ENCODE measurements at regions not wholly inside any gene's neighbourhood (a gene's known extent, or its start where the extent isn't known, plus 50 kb on each side); places are given as distances from the start of the nearest gene placed in this dataset.
A peak's percentile ranks its signal among the peaks of the same experiment; 100 is the strongest.

GRCh38 chr5:67268231-67269021 is 71.8 kb upstream of the CD180 start (continued):
- TF ChIP-seq ZFP69B (tag by site-specific recombination; IDR thresholded peaks at IDR 0.05) (0 out of 2 replicates have a peak, but pooled peaks have one; percentile 10), ZNF660 (tag by site-specific recombination; IDR thresholded peaks at IDR 0.05) (peak; percentile 66; the same call in 1 of the 2 replicates), ZNF341 (tag by site-specific recombination; IDR thresholded peaks at IDR 0.05; ENCODE audit: low read depth) (no peak), ZNF24 (tag by site-specific recombination; IDR thresholded peaks at IDR 0.05) (peak; percentile 53; the same call in 1 of the 2 replicates), ZNF692 (tag by site-specific recombination; IDR thresholded peaks at IDR 0.05) (peak; percentile 50; the same call in 1 of the 2 replicates), ZEB2 (tag by site-specific recombination; IDR thresholded peaks at IDR 0.05) (peak; percentile 70; the same call in 1 of the 2 replicates), ZNF394 (tag by site-specific recombination; IDR thresholded peaks at IDR 0.05; ENCODE audit: borderline replicate concordance) (peak; percentile 63; the same call in 1 of the 2 replicates), ZBTB8A (tag by site-specific recombination; IDR thresholded peaks at IDR 0.05) (peak; percentile 28; the same call in 1 of the 2 replicates), TCF7L2 (IDR thresholded peaks at IDR 0.05; ENCODE audit: borderline replicate concordance, low read depth, low read length) (no peak), ZNF2 (tag by site-specific recombination; IDR thresholded peaks at IDR 0.05) (peak; percentile 83), ZNF214 (tag by site-specific recombination; IDR thresholded peaks at IDR 0.05; ENCODE audit: borderline replicate concordance) (no peak), BCL11A (tag by site-specific recombination; IDR thresholded peaks at IDR 0.05; ENCODE audit: low read depth) (peak; percentile 89; the same call in 1 of the 2 replicates), ZNF175 (tag by site-specific recombination; IDR thresholded peaks at IDR 0.05) (no peak), ZNF292 (tag by site-specific recombination; IDR thresholded peaks at IDR 0.05; ENCODE audit: borderline replicate concordance, low read depth) (no peak), KLF1 (tag by site-specific recombination; IDR thresholded peaks at IDR 0.05) (no peak), ZIC2 (tag by site-specific recombination; IDR thresholded peaks at IDR 0.05) (0 out of 2 replicates have a peak, but pooled peaks have one; percentile 5), ZBTB44 (tag by site-specific recombination; IDR thresholded peaks at IDR 0.05) (peak; percentile 67; the same call in 1 of the 2 replicates), ZNF600 (tag by site-specific recombination; IDR thresholded peaks at IDR 0.05) (peak; percentile 70; the same call in 1 of the 2 replicates), ZNF184 (tag by site-specific recombination; IDR thresholded peaks at IDR 0.05) (peak; percentile 79; the same call in 1 of the 2 replicates), FEZF1 (tag by site-specific recombination; IDR thresholded peaks at IDR 0.05) (peak; percentile 97), ZNF76 (tag by site-specific recombination; IDR thresholded peaks at IDR 0.05; ENCODE audit: borderline replicate concordance, low read depth) (peak; percentile 67; the same call in 1 of the 2 replicates), ZNF121 (tag by site-specific recombination; IDR thresholded peaks at IDR 0.05) (0 out of 2 replicates have a peak, but pooled peaks have one; percentile 13), PRDM1 (tag by site-specific recombination; IDR thresholded peaks at IDR 0.05) (0 out of 2 replicates have a peak, but pooled peaks have one; percentile 33), ZNF561 (tag by site-specific recombination; IDR thresholded peaks at IDR 0.05; ENCODE audit: borderline replicate concordance) (0 out of 2 replicates have a peak, but pooled peaks have one; percentile 31), ZNF37A (tag by site-specific recombination; IDR thresholded peaks at IDR 0.05) (no peak)
- TF ChIP-seq, protein P1, sequence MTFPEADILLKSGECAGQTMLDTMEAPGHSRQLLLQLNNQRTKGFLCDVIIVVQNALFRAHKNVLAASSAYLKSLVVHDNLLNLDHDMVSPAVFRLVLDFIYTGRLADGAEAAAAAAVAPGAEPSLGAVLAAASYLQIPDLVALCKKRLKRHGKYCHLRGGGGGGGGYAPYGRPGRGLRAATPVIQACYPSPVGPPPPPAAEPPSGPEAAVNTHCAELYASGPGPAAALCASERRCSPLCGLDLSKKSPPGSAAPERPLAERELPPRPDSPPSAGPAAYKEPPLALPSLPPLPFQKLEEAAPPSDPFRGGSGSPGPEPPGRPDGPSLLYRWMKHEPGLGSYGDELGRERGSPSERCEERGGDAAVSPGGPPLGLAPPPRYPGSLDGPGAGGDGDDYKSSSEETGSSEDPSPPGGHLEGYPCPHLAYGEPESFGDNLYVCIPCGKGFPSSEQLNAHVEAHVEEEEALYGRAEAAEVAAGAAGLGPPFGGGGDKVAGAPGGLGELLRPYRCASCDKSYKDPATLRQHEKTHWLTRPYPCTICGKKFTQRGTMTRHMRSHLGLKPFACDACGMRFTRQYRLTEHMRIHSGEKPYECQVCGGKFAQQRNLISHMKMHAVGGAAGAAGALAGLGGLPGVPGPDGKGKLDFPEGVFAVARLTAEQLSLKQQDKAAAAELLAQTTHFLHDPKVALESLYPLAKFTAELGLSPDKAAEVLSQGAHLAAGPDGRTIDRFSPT (tag by site-specific recombination; IDR thresholded peaks at IDR 0.05): 0 out of 2 replicates have a peak, but pooled peaks have one; percentile 40
- TF ChIP-seq, protein P2, sequence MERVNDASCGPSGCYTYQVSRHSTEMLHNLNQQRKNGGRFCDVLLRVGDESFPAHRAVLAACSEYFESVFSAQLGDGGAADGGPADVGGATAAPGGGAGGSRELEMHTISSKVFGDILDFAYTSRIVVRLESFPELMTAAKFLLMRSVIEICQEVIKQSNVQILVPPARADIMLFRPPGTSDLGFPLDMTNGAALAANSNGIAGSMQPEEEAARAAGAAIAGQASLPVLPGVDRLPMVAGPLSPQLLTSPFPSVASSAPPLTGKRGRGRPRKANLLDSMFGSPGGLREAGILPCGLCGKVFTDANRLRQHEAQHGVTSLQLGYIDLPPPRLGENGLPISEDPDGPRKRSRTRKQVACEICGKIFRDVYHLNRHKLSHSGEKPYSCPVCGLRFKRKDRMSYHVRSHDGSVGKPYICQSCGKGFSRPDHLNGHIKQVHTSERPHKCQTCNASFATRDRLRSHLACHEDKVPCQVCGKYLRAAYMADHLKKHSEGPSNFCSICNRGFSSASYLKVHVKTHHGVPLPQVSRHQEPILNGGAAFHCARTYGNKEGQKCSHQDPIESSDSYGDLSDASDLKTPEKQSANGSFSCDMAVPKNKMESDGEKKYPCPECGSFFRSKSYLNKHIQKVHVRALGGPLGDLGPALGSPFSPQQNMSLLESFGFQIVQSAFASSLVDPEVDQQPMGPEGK (tag by site-specific recombination; IDR thresholded peaks at IDR 0.05): peak; percentile 45
- TF ChIP-seq, protein P3, sequence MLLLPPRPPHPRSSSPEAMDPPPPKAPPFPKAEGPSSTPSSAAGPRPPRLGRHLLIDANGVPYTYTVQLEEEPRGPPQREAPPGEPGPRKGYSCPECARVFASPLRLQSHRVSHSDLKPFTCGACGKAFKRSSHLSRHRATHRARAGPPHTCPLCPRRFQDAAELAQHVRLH (tag by site-specific recombination; IDR thresholded peaks at IDR 0.05): peak; percentile 33; the same call in 1 of the 2 replicates
- TF ChIP-seq, protein P4, sequence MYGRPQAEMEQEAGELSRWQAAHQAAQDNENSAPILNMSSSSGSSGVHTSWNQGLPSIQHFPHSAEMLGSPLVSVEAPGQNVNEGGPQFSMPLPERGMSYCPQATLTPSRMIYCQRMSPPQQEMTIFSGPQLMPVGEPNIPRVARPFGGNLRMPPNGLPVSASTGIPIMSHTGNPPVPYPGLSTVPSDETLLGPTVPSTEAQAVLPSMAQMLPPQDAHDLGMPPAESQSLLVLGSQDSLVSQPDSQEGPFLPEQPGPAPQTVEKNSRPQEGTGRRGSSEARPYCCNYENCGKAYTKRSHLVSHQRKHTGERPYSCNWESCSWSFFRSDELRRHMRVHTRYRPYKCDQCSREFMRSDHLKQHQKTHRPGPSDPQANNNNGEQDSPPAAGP (tag by site-specific recombination; IDR thresholded peaks at IDR 0.05): 0 out of 2 replicates have a peak, but pooled peaks have one; percentile 16

All from HEK293 (cell line).